Stimulated activated CD8-positive, alpha-beta memory T cell treated with anti-CD3 and anti-CD28 coated beads, Interleukin-12 subunit alpha, Interleukin-12 subunit beta, amount 100 ng/mL, for 4 hours (primary cell): ENCODE measurements at regions not wholly inside any gene's neighbourhood (a gene's known extent, or its start where the extent isn't known, plus 50 kb on each side); places are given as distances from the start of the nearest gene placed in this dataset.

ENCODE experiments used
- DNase-seq: peaks from one replicate; pipeline ENCODE4 v3.0.0-alpha.2; 2020; ENCODE audit warnings: low read depth

DNA sequence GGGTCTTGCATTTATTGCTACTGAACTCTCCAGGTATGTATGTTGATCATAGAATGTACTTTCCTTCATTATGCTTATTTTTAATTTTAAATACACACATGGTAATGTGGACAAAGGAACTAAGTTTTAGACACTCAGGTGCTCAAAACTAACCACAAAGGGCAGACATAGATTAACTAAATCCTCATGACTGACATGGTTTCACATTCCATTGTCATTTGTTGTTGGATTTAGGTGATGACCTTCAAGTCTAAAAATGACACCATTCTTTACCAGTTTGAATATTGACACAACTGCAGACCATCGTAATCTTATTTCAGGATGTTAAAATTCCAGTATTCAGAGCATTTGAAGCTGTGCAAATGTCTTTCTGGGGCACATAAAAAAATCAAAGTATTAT is 128.4 kb downstream of the BBS10 start:
- no peak for DNase-seq

GRCh38 chr12:76216585-76217472 is 131.4 kb downstream of the BBS10 start:
- DNase-seq, result no peak

- DNase-seq, result no peak
These were observed 123.6 kb upstream of the NAP1L1 start for GRCh38 chr12:76208129-76208528.

- DNase-seq, result no peak
These were observed 122.2 kb upstream of the NAP1L1 start for GRCh38 chr12:76206677-76207072.

DNA sequence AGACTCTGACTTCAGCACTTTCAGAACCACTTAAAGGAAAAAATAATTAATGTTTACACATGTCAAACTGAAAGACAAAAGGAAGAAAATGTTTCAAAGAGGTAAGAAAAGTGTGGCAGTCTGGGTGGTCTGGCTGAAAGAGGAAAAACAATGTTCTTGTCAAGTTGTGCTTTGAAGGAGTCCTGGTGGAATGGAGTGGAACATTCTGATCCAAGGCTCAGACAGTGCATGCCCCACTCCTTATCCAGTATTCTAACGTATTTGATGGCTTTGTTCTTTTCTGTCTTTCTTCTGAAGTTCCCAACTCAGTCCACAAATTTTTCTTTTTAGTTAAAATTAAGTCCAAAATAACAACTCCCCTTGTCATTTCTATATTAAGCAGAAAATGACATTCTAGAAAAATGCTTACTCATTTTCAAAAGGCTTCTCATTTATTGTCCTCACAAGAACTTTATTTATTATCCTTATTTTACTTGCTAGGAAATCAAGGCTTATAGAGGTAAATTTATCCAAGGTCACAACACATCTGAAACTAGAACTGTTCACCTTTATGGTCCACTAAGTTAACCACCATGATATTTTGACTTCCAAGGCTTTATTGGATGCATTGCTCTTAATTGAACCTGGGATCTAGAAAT is 121.7 kb upstream of the NAP1L1 start:
- no peak for DNase-seq

DNA sequence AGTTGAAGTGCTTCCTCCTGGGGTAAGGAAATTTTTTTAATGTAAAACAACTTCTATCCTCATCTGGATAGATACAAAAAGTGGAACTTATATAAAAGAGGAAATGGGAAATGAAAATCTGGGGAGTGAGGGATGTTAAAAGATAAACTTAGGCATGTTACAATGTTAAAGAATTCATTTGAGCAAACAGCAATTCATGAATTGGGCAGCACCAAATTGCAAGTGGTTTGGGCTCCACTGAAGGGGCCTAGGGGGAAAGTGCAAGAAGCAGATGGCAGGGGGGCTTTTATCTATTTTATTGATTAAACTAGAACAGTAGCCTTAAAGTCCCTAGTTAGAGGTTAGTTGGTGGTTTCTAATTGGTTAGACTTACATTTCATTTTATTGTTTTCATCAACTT is 118.1 kb upstream of the NAP1L1 start:
- DNase-seq, result no peak

- no peak for DNase-seq
These were observed 117.3 kb upstream of the NAP1L1 start for GRCh38 chr12:76201758-76202157.

- DNase-seq, result no peak
These were observed 116.8 kb upstream of the NAP1L1 start for GRCh38 chr12:76201316-76201715.

GRCh38 chr12:76199808-76200207 is 115.3 kb upstream of the NAP1L1 start:
- DNase-seq, result no peak

DNA sequence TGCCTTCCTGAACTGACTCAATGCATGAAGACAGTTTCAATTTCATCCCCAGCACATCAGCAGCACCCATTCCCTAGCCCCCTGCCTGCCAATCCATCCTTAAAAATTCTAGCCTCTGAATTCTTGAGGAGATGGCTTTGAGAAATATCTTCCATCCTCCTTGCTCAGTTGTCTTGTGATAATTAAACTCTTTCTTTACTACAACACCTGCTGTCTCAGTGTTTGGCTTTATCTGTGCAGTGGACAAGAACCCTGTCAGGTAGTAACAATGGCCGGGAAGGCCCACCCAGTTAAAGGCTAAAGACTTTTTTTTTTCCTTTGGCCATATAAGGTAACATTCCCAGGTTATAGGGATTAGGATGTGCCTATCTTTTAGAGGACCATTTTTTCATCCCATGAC is 114.4 kb upstream of the NAP1L1 start:
- DNase-seq, result no peak

GRCh38 chr12:76197283-76197682 is 112.8 kb upstream of the NAP1L1 start:
- no peak for DNase-seq

DNA sequence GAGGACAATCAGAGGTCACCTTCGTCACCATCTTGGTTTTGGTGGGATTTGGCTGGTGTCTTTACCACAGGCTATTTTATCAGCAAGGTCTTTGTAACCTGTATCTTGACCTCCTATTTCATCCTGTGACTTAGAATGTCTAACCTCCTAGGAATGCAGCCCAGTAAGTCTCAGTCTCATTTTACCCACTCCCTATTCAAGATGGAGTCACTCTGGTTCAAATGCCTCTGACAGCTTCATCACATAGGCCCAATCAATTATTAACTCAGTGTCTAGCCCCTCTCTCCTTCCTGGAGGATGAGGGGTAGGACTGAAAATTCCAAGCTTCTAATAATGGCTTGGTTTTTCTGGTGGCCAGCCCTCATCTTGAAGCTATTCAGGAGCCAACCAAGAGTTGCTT is 111.4 kb upstream of the NAP1L1 start:
- DNase-seq, result no peak

DNA sequence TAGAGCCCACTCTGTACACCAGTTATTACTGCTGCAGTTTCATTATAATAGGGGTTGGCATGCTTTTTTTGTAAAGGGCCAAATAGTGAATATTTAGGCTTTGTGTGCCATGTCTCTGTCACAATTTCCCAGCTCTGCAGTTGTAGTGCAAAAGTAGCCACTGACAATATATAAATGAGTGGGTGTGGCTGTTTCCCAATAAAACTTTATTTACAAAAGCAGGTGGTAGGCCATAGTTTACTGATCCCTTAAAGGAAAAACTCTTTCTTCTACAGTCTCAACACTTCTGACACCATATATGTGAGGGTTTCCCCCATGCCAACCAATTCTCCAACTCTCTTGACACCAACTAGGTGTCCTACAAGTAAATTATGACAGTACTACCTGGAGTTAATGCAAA is 110.2 kb upstream of the NAP1L1 start:
- DNase-seq, result no peak

GRCh38 chr12:76193961-76194360 is 109.5 kb upstream of the NAP1L1 start:
- DNase-seq, result no peak

DNA sequence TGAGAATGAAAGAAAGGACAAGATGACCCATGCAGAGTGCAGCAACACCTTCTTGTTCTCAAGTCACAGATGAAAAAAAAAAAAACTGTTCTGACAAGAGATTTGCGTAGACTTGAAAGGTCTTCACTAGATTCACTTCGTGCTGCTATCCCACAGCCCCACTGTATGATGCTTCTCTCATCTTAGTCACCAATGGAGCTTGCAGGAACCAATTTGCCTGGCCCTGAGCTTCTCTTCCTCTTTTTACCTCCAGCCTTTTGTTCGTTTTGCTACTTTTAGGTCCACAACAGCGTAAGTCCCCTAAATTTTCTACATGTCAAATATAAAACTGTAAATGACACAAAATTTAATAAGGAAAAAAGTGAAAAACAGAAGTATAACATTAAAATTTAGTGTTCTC is 107.9 kb upstream of the NAP1L1 start:
- no peak for DNase-seq

DNA sequence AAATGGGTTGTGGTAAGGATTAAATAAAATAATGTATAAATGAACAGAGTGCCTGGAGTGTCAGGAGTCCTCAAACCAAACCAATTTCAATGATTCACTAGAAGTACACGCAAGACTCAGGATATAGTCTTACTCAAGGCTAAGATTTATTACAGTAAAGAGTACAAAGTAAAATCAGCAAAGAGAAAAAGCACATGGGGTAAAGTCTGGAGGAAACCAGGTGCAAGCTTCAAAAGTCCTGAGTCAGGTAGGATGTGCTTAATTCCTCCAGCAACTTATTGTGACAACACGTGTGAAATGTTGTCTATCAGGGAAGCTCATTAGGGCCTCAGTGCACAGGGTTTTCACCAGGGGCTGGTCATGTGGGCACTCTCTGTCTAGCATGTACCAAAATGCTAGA is 105.8 kb upstream of the NAP1L1 start:
- no peak for DNase-seq

DNA sequence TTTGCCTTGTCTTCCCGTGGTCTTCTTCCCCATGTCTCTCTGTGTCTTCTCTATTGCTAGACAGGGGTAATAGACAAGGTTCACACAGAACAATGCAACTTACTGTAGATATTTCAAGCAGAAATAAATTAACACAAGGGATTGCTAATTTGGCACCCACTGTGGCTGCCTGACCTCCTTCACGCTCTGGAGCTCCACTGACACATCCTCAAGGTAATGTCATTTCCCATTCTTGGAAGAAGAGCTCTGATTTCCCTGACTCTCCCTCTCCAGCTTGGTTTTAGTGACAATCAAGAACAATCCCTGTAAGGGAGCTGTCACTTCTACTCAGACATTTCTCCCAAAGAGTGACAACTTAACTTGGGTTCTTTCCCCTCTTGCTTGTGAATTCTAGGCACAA is 105.4 kb upstream of the NAP1L1 start:
- DNase-seq, result no peak

GRCh38 chr12:76187177-76187576 is 102.7 kb upstream of the NAP1L1 start:
- DNase-seq, result no peak

DNA sequence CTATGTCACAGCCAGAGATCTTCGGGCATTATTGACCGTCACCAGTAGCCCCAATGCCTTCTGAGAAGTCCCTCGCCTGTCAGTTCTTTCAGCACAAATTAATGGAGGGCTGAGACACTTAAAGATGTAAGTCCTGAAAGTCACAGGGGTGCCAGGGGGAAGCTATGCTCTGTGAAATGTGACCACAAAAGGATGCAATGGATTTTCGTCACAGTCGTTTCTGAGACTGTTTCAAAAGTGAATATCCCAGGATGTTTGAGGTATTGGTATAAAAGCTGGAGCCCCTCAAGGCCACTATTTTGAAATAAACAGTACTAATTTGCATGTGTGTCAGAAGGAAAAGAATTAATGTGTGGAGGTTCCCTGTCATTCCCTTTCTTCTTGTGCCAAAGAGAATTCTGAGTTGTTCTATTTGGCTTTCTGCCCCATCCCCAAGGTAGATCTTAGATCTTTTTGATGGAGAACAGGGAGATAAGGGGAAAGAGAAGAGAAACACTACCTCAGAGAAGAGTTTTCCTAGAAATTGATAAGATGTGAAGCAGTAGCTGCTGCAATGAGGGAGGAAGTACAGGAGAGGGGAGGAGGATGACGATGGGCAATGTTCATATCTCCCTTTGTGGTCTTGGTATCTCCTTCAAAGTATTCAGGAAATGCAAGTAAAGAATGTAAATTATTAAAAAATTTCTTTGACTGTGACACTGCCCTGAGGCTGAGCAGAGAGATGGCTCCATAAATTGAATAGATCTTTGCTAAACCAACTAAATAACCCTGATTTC is 101.8 kb upstream of the NAP1L1 start:
- DNase-seq, result no peak

GRCh38 chr12:76183459-76184186 is 99.1 kb upstream of the NAP1L1 start:
- DNase-seq, result no peak

DNA sequence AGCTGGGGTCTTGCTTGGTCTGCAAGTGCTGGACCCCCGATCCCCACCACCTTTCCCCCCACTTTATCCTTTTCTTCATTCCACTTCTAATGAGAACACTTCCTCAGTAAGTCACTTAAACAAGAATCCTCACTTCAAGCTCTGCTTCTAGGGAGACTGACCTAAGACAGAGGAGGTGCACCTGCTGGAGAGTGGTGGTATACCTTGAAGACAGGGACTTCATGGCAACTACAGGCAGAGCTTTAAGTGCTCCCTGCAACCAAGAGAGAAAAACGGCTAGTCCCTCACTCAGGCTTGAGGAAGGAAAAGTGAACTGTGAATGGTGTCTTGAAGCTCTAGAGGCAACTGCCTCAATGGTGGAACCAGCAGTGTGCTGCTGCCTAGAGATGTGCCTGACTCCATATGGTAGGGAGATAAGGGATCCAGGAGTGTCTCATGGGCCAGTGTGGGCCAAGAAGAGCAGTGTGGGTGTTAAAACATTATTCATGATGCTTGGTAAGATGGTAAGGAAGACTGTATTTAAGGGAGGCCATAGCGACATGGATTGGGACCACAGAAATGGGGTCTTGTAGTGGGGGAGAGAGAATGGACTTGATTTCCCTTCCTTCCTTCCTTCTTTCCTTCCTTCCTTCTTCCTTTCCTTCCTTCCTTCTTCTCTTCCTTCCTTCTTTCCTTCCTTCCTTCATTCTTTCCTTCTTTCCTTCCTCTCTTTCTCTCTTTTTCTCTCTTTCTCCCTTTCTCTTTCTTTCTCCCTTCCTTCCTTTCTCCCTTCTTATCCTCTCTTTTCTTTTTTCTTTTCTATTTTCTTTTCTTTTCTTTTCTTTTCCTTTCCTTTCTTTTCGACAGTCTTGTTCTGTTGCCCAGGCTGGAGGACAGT is 96.2 kb upstream of the NAP1L1 start:
- DNase-seq, result no peak
